HL-60 (cell line): ENCODE measurements at regions not wholly inside any gene's neighbourhood (a gene's known extent, or its start where the extent isn't known, plus 50 kb on each side); places are given as distances from the start of the nearest gene placed in this dataset.

Source experiments
- DNase-seq, 2 experiments: peaks; one replicate each; pipeline ENCODE4 v3.0.0-alpha.2; 2010 to 2020; ENCODE audit warnings: low read depth in 1 of 2, low spot score in 1 of 2
- H3K27ac ChIP-seq: fragments of 250-450 bp; sonication (Bioruptor Pico); replicated peaks from 2 replicates; pipeline ENCODE4 v1.5.1; 2020; ENCODE audit warnings: mild to moderate bottlenecking, moderate library complexity
- H3K27me3 ChIP-seq: fragments of 250-450 bp; sonication (Bioruptor Pico); 2 replicates; pipeline ENCODE4 v1.5.1; 2021; ENCODE audit warnings: mild to moderate bottlenecking, moderate library complexity; ENCODE audit not compliant: insufficient read depth, poor library complexity, severe bottlenecking
- H3K4me3 ChIP-seq: replicated peaks from 2 replicates; pipeline ENCODE4 v1.5.1; 2011; ENCODE audit warnings: mild to moderate bottlenecking, control low read depth, low read length; ENCODE audit not compliant: insufficient read depth
- CTCF ChIP-seq: IDR thresholded peaks from one replicate; pipeline ENCODE4 v1.5.1; 2011; ENCODE audit warnings: low read length, control low read depth, inconsistent platforms; ENCODE audit not compliant: insufficient read depth
- GABPA ChIP-seq: IDR thresholded peaks from 2 replicates; pipeline ENCODE4 v1.6.1; 2012; ENCODE audit warnings: low read depth
- POLR2AphosphoS5 ChIP-seq: IDR thresholded peaks from 2 replicates; pipeline ENCODE4 v1.6.1; 2012; ENCODE audit warnings: low read depth
- REST ChIP-seq: IDR thresholded peaks from 2 replicates; pipeline ENCODE4 v1.6.1; 2012; ENCODE audit warnings: low read depth; ENCODE audit not compliant: insufficient replicate concordance
- SPI1 ChIP-seq: IDR thresholded peaks from 2 replicates; pipeline ENCODE4 v1.6.1; 2012; ENCODE audit warnings: low read depth, mild to moderate bottlenecking, borderline replicate concordance

- Histone ChIP-seq H3K27ac (no peak overlapping the region), H3K4me3 (no peak overlapping the region), H3K27me3 (no peaks in the 10 kb centered on the region)
- TF ChIP-seq POLR2AphosphoS5 (no peak), REST (no peak), CTCF (no peak), GABPA (no peak), SPI1 (no peak)
- DNase-seq, result no peak
Measured at GRCh38 chr5:130884023-130884422, 281.0 kb downstream of the HINT1 start.

GRCh38 chr5:130875656-130876055, 289.4 kb downstream of the HINT1 start:
- TF ChIP-seq REST (no peak), GABPA (no peak), POLR2AphosphoS5 (no peak), CTCF (no peak), SPI1 (no peak)
- H3K4me3 ChIP-seq, result no peak overlapping the region
- H3K27me3 ChIP-seq, result no peaks in the 10 kb centered on the region
- H3K27ac ChIP-seq, result no peak overlapping the region
- no peak for DNase-seq

- TF ChIP-seq POLR2AphosphoS5 (no peak), GABPA (no peak), CTCF (no peak), SPI1 (no peak), REST (no peak)
- Histone ChIP-seq H3K4me3 (no peak overlapping the region), H3K27ac (no peak overlapping the region), H3K27me3 (no peaks in the 10 kb centered on the region)
- no peak for DNase-seq
Measured at GRCh38 chr5:130874861-130875417, 290.1 kb downstream of the HINT1 start.
